GM23248 (cell line): ENCODE measurements at regions not wholly inside any gene's neighbourhood (a gene's known extent, or its start where the extent isn't known, plus 50 kb on each side); places are given as distances from the start of the nearest gene placed in this dataset.

Experiments used
- DNase-seq: peaks from one replicate; pipeline ENCODE4 v3.0.0-alpha.2; 2015
- H2AFZ ChIP-seq: fragments of 200-600 bp; sonication (generic); 2 replicates; pipeline ENCODE4 v1.6.1; 2016; ENCODE audit warnings: antibody characterized with exemption
- H3F3A ChIP-seq: fragments of 200-600 bp; sonication (generic); 2 replicates; pipeline ENCODE4 v1.6.1; 2016; ENCODE audit warnings: mild to moderate bottlenecking, antibody characterized with exemption, mixed run types; ENCODE audit not compliant: insufficient read depth
- H3K27ac ChIP-seq: fragments of 200-600 bp; sonication (generic); 2 replicates; pipeline ENCODE4 v1.5.1; 2016; ENCODE audit warnings: mild to moderate bottlenecking
- H3K27me3 ChIP-seq: fragments of 200-600 bp; sonication (generic); replicated peaks from 2 replicates; pipeline ENCODE4 v1.6.1; 2016; ENCODE audit warnings: mild to moderate bottlenecking; ENCODE audit not compliant: insufficient read depth
- H3K36me3 ChIP-seq: fragments of 200-600 bp; sonication (generic); 2 replicates; pipeline ENCODE4 v1.6.1; 2016; ENCODE audit warnings: low read depth, mild to moderate bottlenecking
- H3K4me1 ChIP-seq: fragments of 200-600 bp; sonication (generic); 2 replicates; pipeline ENCODE4 v1.6.1; 2016; ENCODE audit warnings: mild to moderate bottlenecking; ENCODE audit not compliant: insufficient read depth
- H3K4me2 ChIP-seq: fragments of 200-600 bp; sonication (generic); one replicate; pipeline ENCODE4 v1.6.1; 2016; ENCODE audit warnings: mild to moderate bottlenecking; ENCODE audit not compliant: unreplicated experiment
- H3K4me3 ChIP-seq: fragments of 200-600 bp; sonication (generic); 2 replicates; pipeline ENCODE4 v1.5.1; 2016; ENCODE audit warnings: mild to moderate bottlenecking
- H3K79me2 ChIP-seq: fragments of 200-600 bp; sonication (generic); 2 replicates; pipeline ENCODE4 v1.6.1; 2016; ENCODE audit warnings: mild to moderate bottlenecking; ENCODE audit not compliant: insufficient read depth
- H3K9ac ChIP-seq: fragments of 200-600 bp; sonication (generic); 2 replicates; pipeline ENCODE4 v1.6.1; 2016; ENCODE audit warnings: mild to moderate bottlenecking
- H3K9me2 ChIP-seq: fragments of 200-600 bp; sonication (generic); 2 replicates; pipeline ENCODE4 v1.6.1; 2016; ENCODE audit warnings: mixed run types, mild to moderate bottlenecking, moderate library complexity; ENCODE audit not compliant: insufficient read depth
- H3K9me3 ChIP-seq: fragments of 200-600 bp; sonication (generic); one replicate; pipeline ENCODE4 v1.6.1; 2017; ENCODE audit warnings: low read depth
- H4K20me1 ChIP-seq: fragments of 200-600 bp; sonication (generic); 2 replicates; pipeline ENCODE4 v1.6.0; 2016; ENCODE audit not compliant: insufficient read depth
- EZH2 ChIP-seq: fragments of 200-600 bp; sonication (generic); IDR thresholded peaks from 2 replicates; pipeline ENCODE4 v1.6.1; 2018; ENCODE audit warnings: antibody characterized with exemption, mild to moderate bottlenecking; ENCODE audit not compliant: insufficient read depth, poor library complexity, severe bottlenecking
- EZH2phosphoT487 ChIP-seq: fragments of 200-600 bp; sonication (generic); IDR thresholded peaks from 2 replicates; pipeline ENCODE4 v1.6.1; 2018; ENCODE audit warnings: antibody characterized with exemption, moderate library complexity, mild to moderate bottlenecking, low read depth; ENCODE audit not compliant: insufficient read depth
- WGBS, 2 experiments: methylation state at CpG; one replicate each; pipeline ENCODE4 v1.1.6; 2015 to 2017; ENCODE audit warnings: low lambda C conversion rate in 2 of 2, low coverage in 1 of 2; ENCODE audit errors: missing lambda C conversion rate in 2 of 2; 5-methylcytosine and 5-hydroxymethylcytosine counted together
- in situ Hi-C: fragments of 300-500 bp; cut with MboI; formaldehyde crosslinking; loops from 2 replicates; pipeline ENCODE4 v1.15.0; 2020

DNA sequence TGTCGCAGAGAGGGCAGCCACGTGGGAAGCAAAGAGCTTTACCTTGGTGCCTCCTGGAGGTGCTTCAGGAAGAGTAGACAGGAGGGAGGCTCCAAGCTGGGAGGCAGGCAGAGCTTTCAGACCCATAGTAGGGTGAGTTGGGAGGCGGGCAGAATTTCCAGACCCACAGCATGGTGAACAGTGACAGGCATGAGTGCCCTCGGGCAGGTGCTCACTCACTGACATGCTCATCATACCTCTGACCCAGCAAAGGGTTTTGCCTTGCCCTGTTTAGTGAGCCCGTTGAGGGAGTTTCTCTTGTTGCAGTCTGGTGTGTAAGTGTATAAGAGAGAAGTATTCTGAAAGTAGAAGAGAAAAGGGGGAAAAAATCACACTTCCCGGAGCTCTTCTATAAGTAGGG, 86.4 kb upstream of the NTM start:
- Histone ChIP-seq H3K36me3 (no peaks in the 10 kb centered on the region), H3K4me3 (no peak overlapping the region), H3K4me2 (no peak overlapping the region), H3K27ac (no peak overlapping the region), H3K27me3 (no peaks in the 10 kb centered on the region; the same call in none of the 2 replicates), H3K9me2 (no peaks in the 10 kb centered on the region), H3K4me1 (no peaks in the 10 kb centered on the region), H2AFZ (no peak overlapping the region), H3K79me2 (no peaks in the 10 kb centered on the region), H4K20me1 (no peaks in the 10 kb centered on the region), H3F3A (no peaks in the 10 kb centered on the region), H3K9me3 (no peaks in the 10 kb centered on the region), H3K9ac (no peak overlapping the region)
- DNase-seq, result no peak
- 20% methylated on average over 6 of the region's 6 CpGs for WGBS, 2 experiments
- TF ChIP-seq EZH2, result no peak
- no peak for TF ChIP-seq EZH2phosphoT487
- in situ Hi-C loops, result no loop called here

DNA sequence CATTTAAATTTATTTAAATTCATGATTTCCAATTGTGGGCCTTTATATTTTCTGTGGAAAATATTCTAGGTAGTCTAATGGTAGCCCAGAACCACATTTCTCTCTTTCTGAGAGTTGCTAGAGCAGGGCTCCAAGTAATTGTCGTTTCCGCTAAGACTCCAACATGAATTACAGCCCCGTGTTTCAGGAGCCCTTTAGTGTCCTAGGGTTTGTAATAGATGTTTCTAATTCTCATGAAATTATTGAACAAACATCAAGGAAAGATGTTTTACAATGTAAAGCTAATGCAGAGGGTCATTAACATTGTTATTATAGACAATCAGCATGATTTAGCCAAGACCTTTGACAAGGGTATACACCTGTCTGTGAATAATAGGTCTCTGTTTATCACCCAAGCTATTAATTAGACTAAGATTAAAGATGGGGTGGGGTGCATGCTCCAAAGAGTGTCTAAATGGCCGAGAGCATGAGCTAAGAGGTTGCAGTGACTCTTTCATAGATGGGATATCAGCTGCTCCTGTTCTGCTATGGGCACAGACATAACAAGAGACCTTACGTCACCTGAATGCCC, 81.8 kb upstream of the NTM start:
- TF ChIP-seq EZH2phosphoT487 (no peak), EZH2 (no peak)
- no peak overlapping the region for H3K4me3 ChIP-seq
- H2AFZ ChIP-seq, result no peak overlapping the region
- no peak overlapping the region for H3K9ac ChIP-seq
- no peaks in the 10 kb centered on the region for H3K79me2 ChIP-seq
- no peak overlapping the region for H3K4me2 ChIP-seq
- peaks cover 27% of the 10 kb centered on the region for H3K27me3 ChIP-seq
- in situ Hi-C loops, result no loop called here
- no peak overlapping the region for H3K27ac ChIP-seq
- H3K9me2 ChIP-seq, result no peaks in the 10 kb centered on the region
- no peaks in the 10 kb centered on the region for H3K36me3 ChIP-seq
- H3K4me1 ChIP-seq, result no peaks in the 10 kb centered on the region
- 25% methylated on average over 5 of the region's 5 CpGs for WGBS, 2 experiments
- H3F3A ChIP-seq, result no peaks in the 10 kb centered on the region
- no peaks in the 10 kb centered on the region for H3K9me3 ChIP-seq
- no peak for DNase-seq
- no peaks in the 10 kb centered on the region for H4K20me1 ChIP-seq

DNA sequence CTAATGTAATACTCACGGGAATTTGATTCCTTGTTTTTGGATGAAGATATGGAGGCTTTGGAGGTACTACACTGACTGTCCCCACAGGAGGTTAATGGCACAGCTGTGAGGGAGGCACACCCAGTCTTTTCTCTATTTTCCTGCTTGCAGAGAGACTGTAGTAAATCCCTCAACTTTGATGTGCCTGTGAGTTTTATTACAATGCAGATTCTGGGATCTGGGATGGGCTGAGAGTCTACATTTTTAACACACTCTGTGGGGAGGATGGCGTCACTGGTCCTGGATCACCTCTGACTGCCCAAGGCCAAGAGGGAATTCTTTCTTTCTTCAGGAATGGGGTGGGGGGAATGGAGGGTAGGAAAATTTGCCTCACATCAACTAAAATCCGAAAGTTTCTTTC, 80.2 kb upstream of the NTM start:
- H3K27ac ChIP-seq, result no peak overlapping the region
- H3F3A ChIP-seq, result no peaks in the 10 kb centered on the region
- no peaks in the 10 kb centered on the region for H4K20me1 ChIP-seq
- in situ Hi-C loops, result no loop called here
- H3K79me2 ChIP-seq, result no peaks in the 10 kb centered on the region
- H3K4me3 ChIP-seq, result no peak overlapping the region
- DNase-seq, result no peak
- TF ChIP-seq EZH2phosphoT487 (no peak), EZH2 (no peak)
- H3K36me3 ChIP-seq, result no peaks in the 10 kb centered on the region
- no peaks in the 10 kb centered on the region for H3K4me1 ChIP-seq
- H2AFZ ChIP-seq, result no peak overlapping the region
- 13 to 15% methylated on average over 3 of the region's 3 CpGs for WGBS, 2 experiments
- H3K9me3 ChIP-seq, result no peaks in the 10 kb centered on the region
- no peak overlapping the region for H3K4me2 ChIP-seq
- no peaks in the 10 kb centered on the region for H3K9me2 ChIP-seq
- no peak overlapping the region for H3K9ac ChIP-seq
- peaks cover 40% of the 10 kb centered on the region for H3K27me3 ChIP-seq

DNA sequence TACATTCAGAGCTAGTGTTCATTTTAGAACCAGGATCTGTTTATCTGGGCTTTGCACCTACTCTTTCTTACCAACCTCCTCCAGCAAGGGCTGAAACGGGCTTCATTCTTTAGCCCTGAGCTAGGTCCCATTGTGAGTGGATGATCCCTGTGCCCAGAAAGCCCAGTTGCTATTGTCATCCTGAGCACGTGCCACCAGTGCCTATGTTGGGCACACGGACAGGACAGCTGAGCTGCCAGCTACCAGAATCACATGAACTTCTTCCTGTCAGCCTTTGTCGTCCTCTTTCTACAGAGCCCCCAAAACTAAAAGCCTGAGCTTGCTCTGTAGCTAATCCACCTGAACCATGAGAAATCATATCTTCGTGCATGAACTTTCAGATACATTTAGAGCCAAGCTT, 74.4 kb upstream of the NTM start:
- Histone ChIP-seq H3K79me2 (no peaks in the 10 kb centered on the region), H4K20me1 (no peaks in the 10 kb centered on the region), H3K27ac (no peak overlapping the region), H3F3A (no peaks in the 10 kb centered on the region), H3K27me3 (peaks cover 79% of the 10 kb centered on the region), H3K9me3 (no peaks in the 10 kb centered on the region), H3K4me3 (no peak overlapping the region), H3K36me3 (no peaks in the 10 kb centered on the region), H2AFZ (no peak overlapping the region), H3K4me2 (no peak overlapping the region), H3K4me1 (no peaks in the 10 kb centered on the region), H3K9ac (no peak overlapping the region), H3K9me2 (no peaks in the 10 kb centered on the region)
- in situ Hi-C loops, result no loop called here
- DNase-seq, result no peak
- 15 to 21% methylated on average over 5 of the region's 5 CpGs for WGBS, 2 experiments
- TF ChIP-seq EZH2 (no peak), EZH2phosphoT487 (no peak)

DNA sequence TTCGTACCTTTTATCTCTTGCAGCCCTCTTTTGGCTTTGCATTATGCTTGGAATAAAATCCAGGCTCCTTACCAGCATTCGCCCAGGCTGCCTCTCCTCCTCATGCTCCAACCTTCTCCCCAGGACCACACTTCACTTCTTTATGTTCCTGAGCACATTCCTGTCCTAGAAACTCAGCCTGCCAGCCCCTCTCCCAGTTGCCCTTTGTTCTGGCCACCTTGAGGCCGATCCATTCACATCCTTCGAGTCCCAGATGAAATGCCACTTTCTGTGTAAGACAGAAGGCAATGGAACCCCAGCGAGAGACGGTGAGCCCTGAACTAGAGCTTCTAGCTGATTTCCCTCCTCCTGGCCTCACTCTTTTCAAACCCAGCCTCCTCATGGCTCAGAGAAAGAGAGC, 73.0 kb upstream of the NTM start:
- WGBS, 2 experiments, result 27 to 29% methylated on average over 6 of the region's 6 CpGs
- Histone ChIP-seq H3F3A (no peaks in the 10 kb centered on the region), H3K9ac (no peak overlapping the region), H3K27ac (no peak overlapping the region), H3K4me2 (no peak overlapping the region), H3K4me1 (no peaks in the 10 kb centered on the region), H3K27me3 (peaks cover 77% of the 10 kb centered on the region), H3K36me3 (no peaks in the 10 kb centered on the region), H4K20me1 (no peaks in the 10 kb centered on the region), H3K9me2 (no peaks in the 10 kb centered on the region), H3K79me2 (no peaks in the 10 kb centered on the region), H3K4me3 (no peak overlapping the region), H3K9me3 (no peaks in the 10 kb centered on the region), H2AFZ (no peak overlapping the region)
- DNase-seq, result no peak
- in situ Hi-C loops, result no loop called here
- TF ChIP-seq EZH2phosphoT487, result no peak
- TF ChIP-seq EZH2, result no peak
